ENCODE measurements at regions not wholly inside any gene's neighbourhood (a gene's known extent, or its start where the extent isn't known, plus 50 kb on each side); places are given as distances from the start of the nearest gene placed in this dataset.

GRCh38 chr2:163397451-163397850 is 338.4 kb downstream of the FIGN start:
- H3K4me2 ChIP-seq, result no peak overlapping the region
- ChIA-PET CTCF (no interaction called here), POLR2A (no interaction called here)
- 55% methylated on average over 2 of the region's 2 CpGs for WGBS (ENCODE audit: missing lambda C conversion rate)
- DNase-seq (ENCODE audit: low read depth in 1 of 2, low spot score in 1 of 2) (no peak), FAIRE-seq (no peak), ATAC-seq (no peak)
- H3K4me1 ChIP-seq, result peaks cover 9% of the 10 kb centered on the region
- H3K27ac ChIP-seq, result no peak overlapping the region
- no peaks in the 10 kb centered on the region for H3K9me3 ChIP-seq
- H3K4me3 ChIP-seq, result no peak overlapping the region
- no peak for TF ChIP-seq RARB (CRISPR knock-in tag; IDR thresholded peaks at IDR 0.05)
- no peak for TF ChIP-seq KDM1A (IDR thresholded peaks at IDR 0.05; ENCODE audit: low read depth)

DNA sequence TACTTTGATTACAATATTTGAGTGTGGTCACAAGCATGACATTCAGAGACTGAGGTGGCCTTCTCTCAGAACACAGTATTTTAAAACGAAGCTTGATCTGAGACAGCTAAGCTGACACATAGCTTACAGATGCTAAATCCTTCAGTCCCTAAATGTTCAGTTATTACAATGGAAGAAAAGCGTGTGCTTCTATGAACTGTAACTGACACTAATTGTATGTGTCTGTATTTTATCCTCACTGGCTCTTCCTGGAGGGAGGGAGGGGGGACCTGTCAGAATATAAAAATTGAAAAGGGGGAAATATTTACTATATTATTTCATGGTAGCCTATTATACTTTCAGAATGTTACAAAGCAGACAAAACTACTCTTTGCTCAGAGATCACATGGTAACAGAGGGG is 340.2 kb downstream of the FIGN start:
- H3K27ac ChIP-seq, result no peak overlapping the region
- POLR2A ChIA-PET, result no interaction called here
- CTCF ChIA-PET, result no interaction called here
- no peaks in the 10 kb centered on the region for H3K4me1 ChIP-seq
- H3K4me3 ChIP-seq, result no peak overlapping the region
- 76% methylated on average over 2 of the region's 2 CpGs for WGBS (ENCODE audit: missing lambda C conversion rate)
- H3K9me3 ChIP-seq, result no peaks in the 10 kb centered on the region
- no peak for FAIRE-seq
- H3K4me2 ChIP-seq, result no peak overlapping the region
- TF ChIP-seq EP300 (IDR thresholded peaks at IDR 0.05) (no peak), CEBPB (IDR thresholded peaks at IDR 0.05) (no peak), HOXA7 (CRISPR knock-in tag; IDR thresholded peaks at IDR 0.05) (no peak), ZFP36 (IDR thresholded peaks at IDR 0.05; ENCODE audit: borderline replicate concordance, partially characterized antibody) (no peak)
- TF ChIP-seq, protein P1, sequence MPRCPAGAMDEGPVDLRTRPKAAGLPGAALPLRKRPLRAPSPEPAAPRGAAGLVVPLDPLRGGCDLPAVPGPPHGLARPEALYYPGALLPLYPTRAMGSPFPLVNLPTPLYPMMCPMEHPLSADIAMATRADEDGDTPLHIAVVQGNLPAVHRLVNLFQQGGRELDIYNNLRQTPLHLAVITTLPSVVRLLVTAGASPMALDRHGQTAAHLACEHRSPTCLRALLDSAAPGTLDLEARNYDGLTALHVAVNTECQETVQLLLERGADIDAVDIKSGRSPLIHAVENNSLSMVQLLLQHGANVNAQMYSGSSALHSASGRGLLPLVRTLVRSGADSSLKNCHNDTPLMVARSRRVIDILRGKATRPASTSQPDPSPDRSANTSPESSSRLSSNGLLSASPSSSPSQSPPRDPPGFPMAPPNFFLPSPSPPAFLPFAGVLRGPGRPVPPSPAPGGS (IDR thresholded peaks at IDR 0.05), result no peak
- ATAC-seq, result no peak
- DNase-seq (ENCODE audit: low read depth in 1 of 2, low spot score in 1 of 2), result no peak

DNA sequence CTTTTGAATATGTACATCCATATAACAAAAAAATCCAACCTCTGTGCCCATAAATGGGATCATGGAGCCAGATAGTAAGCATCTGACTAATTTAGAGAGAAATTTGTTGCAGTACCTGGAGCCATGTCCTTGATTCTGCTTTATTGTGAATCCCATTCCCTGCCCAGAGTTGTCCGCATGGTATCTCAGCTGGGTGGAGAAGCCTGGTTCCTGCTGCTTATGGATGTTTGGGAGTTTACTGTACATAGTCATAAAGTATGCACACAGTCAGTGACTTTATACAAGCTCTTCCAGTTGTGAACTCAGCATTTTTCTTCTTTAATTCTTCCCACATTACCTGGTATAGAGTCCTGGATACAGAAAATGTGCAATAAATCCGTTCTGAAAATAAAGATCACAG is 346.0 kb downstream of the FIGN start:
- WGBS (ENCODE audit: missing lambda C conversion rate), result 64% methylated on average over 2 of the region's 2 CpGs
- H3K4me3 ChIP-seq, result no peak overlapping the region
- H3K4me2 ChIP-seq, result no peak overlapping the region
- FAIRE-seq, result no peak
- ChIA-PET POLR2A (no interaction called here), CTCF (no interaction called here)
- H3K27ac ChIP-seq, result no peak overlapping the region
- no peak for DNase-seq (ENCODE audit: low read depth in 1 of 2, low spot score in 1 of 2)
- TF ChIP-seq NFE2L2 (conservative IDR thresholded peaks at IDR 0.05; ENCODE audit: low read length) (no peak), EHMT2 (IDR thresholded peaks at IDR 0.05; ENCODE audit: low read depth) (no peak), BHLHE40 (IDR thresholded peaks at IDR 0.05; ENCODE audit: low read depth, low read length) (no peak), GATA3 (IDR thresholded peaks at IDR 0.05; ENCODE audit: borderline replicate concordance) (no peak)
- H3K4me1 ChIP-seq, result no peaks in the 10 kb centered on the region
- ATAC-seq, result no peak
- H3K9me3 ChIP-seq, result no peaks in the 10 kb centered on the region

DNA sequence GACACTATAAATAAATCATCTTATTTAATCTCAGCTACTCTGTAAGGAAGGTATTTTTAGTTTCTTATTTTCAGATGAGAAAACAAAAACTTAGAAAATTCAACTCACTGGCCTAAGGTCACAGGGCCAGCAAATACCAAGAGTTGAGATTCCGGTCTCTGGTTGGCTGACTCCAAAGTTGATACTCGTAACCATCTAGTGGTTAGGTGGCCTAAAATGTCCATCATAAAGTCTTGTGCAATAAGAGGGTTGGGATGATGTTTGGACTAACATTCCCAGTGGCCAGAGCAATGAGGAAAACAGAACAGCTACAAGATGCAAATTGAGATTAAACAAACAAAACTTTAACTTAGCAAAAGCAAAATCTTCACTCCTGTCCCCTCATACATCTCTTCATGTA is 360.3 kb downstream of the FIGN start:
- CTCF ChIA-PET, result interaction anchor here (1.0 kb wide), 1 partner anchor 29 kb away, joined by 3 read pairs; no protein-coding TSS in a partner anchor
- FAIRE-seq (no peak), ATAC-seq (no peak), DNase-seq (ENCODE audit: low read depth in 1 of 2, low spot score in 1 of 2) (peak in 1 of 2 experiments; percentile 1)
- Histone ChIP-seq H3K4me2 (no peak overlapping the region), H3K4me3 (no peak overlapping the region), H3K4me1 (no peaks in the 10 kb centered on the region), H3K9me3 (no peaks in the 10 kb centered on the region), H3K27ac (no peak overlapping the region)
- TF ChIP-seq CEBPB (IDR thresholded peaks at IDR 0.05) (0 out of 4 replicates have a peak, but pooled peaks of 1 of the 2 experiments have one; percentile 11), CBX2 (IDR thresholded peaks at IDR 0.05; ENCODE audit: borderline replicate concordance, low read depth) (no peak)
- POLR2A ChIA-PET, result no interaction called here
- WGBS (ENCODE audit: missing lambda C conversion rate), result 72% methylated on average over 2 of the region's 2 CpGs

GRCh38 chr2:163375070-163375469 is 360.7 kb downstream of the FIGN start:
- no peak overlapping the region for H3K4me2 ChIP-seq
- ATAC-seq (no peak), DNase-seq (ENCODE audit: low read depth in 1 of 2, low spot score in 1 of 2) (no peak), FAIRE-seq (no peak)
- ChIA-PET POLR2A (no interaction called here), CTCF (no interaction called here)
- H3K4me3 ChIP-seq, result no peak overlapping the region
- no peak for TF ChIP-seq MAFK (IDR thresholded peaks at IDR 0.05; ENCODE audit: partially characterized antibody)
- no peak for TF ChIP-seq RNF2 (IDR thresholded peaks at IDR 0.05; ENCODE audit: borderline replicate concordance, low read depth)
- TF ChIP-seq JUN (IDR thresholded peaks at IDR 0.05), result no peak
- no peak for TF ChIP-seq HOXB5 (CRISPR knock-in tag; IDR thresholded peaks at IDR 0.05)
- TF ChIP-seq HOXA7 (CRISPR knock-in tag; IDR thresholded peaks at IDR 0.05), result no peak
- TF ChIP-seq SREBF2 (IDR thresholded peaks at IDR 0.05), result no peak
- TF ChIP-seq CTCF (IDR thresholded peaks at IDR 0.05), result no peak
- TF ChIP-seq, protein P2, sequence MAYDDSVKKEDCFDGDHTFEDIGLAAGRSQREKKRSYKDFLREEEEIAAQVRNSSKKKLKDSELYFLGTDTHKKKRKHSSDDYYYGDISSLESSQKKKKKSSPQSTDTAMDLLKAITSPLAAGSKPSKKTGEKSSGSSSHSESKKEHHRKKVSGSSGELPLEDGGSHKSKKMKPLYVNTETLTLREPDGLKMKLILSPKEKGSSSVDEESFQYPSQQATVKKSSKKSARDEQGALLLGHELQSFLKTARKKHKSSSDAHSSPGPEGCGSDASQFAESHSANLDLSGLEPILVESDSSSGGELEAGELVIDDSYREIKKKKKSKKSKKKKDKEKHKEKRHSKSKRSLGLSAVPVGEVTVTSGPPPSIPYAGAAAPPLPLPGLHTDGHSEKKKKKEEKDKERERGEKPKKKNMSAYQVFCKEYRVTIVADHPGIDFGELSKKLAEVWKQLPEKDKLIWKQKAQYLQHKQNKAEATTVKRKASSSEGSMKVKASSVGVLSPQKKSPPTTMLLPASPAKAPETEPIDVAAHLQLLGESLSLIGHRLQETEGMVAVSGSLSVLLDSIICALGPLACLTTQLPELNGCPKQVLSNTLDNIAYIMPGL (CRISPR knock-in tag; IDR thresholded peaks at IDR 0.05; ENCODE audit: borderline replicate concordance), result no peak
- no peak for TF ChIP-seq FOXS1 (CRISPR knock-in tag; IDR thresholded peaks at IDR 0.05)
- no peak for TF ChIP-seq RFX5 (IDR thresholded peaks at IDR 0.05)
- no peaks in the 10 kb centered on the region for H3K9me3 ChIP-seq
- no peaks in the 10 kb centered on the region for H3K4me1 ChIP-seq
- H3K27ac ChIP-seq, result no peak overlapping the region
- WGBS (ENCODE audit: missing lambda C conversion rate), result 52% methylated on average over 2 of the region's 2 CpGs

Data from A549 (cell line).